HG03175 (cell line): ENCODE measurements at regions not wholly inside any gene's neighbourhood (a gene's known extent, or its start where the extent isn't known, plus 50 kb on each side); places are given as distances from the start of the nearest gene placed in this dataset.
"Not testable (repeated sequence)": the region's sequence is repeated elsewhere in the genome, so short reads cannot be mapped to it uniquely, and the experiment has no call there.

Source experiments
- ATAC-seq: cut with Tn5 transposase; IDR thresholded peaks from one replicate; pipeline ENCODE4 v1.9.1; 2021; ENCODE audit warnings: mild to moderate bottlenecking, moderate library complexity; ENCODE audit not compliant: unreplicated experiment

- no peak for ATAC-seq
These were observed 130.1 kb upstream of the SHH start for GRCh38 chr7:155942226-155942950.

GRCh38 chr7:155941688-155942087 lies 129.4 kb upstream of the SHH start:
- ATAC-seq = no peak

DNA sequence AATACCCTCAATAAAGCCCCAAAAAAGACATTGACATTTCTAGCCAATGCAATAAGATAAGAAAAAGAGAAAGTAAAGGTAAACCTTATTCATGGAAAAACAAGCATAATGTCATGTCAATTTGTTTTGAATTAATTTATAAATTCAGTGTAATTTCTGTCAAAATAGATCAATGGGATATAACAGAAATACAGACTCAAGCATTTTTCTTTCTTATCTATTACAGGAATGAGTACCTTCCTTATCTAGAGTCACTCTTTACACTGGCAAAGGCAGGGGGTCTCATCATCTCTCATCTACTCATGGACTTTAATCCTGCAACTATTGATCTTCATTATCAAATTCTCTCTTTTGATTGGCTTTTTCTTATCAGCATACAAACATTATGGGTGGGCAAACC lies 127.1 kb upstream of the SHH start:
- no peak for ATAC-seq

GRCh38 chr7:155938129-155938528 lies 125.9 kb upstream of the SHH start:
- no peak for ATAC-seq

DNA sequence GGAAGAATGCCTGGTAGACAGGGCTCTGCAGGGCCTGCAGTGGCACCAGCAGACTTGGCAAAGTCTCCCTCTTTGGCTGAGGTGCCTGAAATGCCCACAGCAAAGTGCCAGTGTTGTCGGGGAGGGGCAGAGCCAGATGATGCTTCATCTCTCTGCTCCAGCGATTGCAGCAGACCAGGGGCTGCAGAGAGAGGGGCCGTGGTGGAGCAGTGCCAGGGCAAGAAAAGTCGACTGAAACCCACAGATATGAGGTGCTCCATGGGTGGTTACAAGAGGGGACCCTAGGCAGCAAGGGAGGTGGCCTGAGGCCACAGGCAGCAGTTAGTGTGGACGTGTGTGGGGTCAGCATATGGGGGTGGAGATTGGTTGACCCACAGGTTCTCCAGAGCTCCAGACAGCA lies 123.5 kb upstream of the SHH start:
- ATAC-seq = no peak

DNA sequence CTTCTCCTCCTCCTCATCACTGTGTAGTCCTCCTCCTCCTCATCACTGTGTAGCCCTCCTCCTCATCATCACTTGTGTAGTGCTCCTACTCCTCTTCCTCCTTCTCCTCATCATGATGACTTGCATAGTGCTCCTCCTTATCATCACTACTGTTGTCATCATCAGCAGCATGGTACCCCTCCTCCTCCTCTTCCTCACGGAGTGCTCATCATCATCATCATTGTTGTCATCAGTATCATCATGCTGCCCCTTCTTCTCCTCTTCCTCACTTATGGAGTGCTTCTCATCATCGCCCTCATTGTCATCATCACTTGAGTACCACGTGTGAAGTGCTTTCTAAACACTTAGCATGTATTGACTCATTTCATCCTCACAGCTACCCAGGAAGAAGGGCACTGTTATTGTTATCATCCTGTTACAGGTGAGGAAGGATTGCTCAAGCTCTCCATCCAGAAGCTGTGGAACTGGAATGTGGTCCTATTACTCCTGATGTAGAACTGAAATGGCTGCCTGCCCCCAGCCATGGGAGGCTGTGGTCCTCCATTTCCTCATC lies 122.8 kb upstream of the SHH start:
- no peak for ATAC-seq

DNA sequence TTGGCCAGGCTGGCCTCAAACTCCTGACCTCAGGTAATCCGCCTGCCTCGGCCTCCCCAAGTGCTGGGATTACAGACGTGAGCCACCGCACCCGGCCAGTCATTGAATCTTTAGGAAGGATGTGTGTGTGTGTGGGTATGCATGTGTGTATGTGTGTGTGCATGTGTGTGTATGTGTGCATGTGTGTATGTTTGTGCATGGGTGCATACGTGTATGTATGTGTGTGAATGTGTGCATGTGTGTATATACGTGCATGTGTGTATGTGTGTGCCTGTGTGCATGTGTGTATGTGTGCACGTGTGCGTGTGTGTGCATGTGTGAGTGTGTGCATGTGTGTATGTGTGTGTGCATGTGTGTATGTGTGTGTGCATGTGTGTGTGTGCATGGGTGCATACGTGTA lies 120.1 kb upstream of the SHH start:
- ATAC-seq = not testable (repeated sequence)

DNA sequence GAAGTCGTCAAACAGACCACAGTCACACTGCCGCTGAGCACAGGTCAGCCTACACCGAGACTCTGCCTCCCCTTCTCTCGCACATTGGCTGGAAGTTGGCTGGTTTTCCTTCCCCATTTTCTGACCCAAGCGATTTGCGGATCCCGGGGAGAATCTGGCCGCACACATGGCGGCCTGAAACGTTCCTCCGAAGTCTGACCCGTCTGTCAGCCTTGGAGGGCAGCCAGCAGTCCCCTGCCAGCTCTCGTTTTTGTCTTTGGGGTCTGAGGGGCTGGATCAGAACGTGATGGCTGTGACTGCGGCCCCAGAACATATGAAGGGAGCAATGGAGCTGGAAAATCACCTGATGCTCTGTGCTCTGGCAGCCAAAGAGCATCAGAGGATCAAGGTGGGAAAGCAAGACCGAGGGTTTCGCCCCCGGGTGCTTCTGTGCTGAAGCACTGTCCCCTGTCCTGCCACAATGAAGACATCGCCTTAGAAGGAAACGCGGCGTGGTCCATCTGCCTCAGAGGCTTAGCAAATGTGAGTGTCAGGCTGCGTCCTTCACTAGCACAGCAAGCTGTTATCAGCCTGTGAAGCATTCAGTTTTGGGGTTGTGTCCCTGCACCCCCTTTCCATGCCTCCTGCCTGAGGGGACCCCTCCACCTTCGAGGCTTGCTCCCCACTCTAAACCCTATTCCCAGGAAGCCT lies 119.3 kb upstream of the SHH start:
- ATAC-seq = no peak

DNA sequence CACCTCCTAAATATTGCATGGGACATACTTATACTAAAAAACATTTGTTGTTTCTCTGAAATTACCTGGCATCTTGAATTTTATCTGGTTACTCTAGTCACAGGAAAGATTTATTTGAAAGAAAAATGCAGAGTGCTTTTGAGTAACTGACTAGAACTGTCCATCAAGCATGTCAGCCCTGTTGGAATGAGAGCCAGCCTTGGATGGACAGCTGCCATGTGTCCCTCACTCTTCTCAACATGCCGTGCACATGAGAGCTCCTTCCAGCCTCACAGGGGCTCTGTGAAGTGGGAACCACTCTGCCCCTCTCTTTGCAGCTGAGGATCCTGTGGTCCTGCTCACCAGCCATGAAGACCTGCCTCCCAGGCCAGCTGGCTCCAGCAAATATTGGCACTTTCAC lies 118.3 kb upstream of the SHH start:
- no peak for ATAC-seq

DNA sequence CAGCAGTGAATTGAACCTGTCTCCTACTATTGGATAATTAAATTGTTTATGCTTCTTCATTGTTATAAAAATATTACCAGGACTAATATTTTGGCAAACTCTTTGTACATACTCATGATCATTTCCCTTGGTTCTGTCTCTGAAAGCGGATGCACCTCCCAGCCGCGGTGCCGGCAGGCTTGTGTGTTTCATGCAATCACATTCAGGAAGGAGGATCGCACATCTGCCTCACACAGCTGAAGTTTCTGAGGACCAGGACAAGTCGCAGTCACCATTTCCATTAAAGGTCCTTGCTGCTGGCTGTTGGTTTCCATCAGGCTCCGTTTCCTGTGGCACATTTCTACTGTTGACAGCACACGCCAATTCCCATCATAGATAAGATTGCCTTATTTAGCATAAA lies 117.8 kb upstream of the SHH start:
- ATAC-seq = no peak

- ATAC-seq = no peak
These were observed 116.3 kb upstream of the SHH start for GRCh38 chr7:155928583-155928982.

DNA sequence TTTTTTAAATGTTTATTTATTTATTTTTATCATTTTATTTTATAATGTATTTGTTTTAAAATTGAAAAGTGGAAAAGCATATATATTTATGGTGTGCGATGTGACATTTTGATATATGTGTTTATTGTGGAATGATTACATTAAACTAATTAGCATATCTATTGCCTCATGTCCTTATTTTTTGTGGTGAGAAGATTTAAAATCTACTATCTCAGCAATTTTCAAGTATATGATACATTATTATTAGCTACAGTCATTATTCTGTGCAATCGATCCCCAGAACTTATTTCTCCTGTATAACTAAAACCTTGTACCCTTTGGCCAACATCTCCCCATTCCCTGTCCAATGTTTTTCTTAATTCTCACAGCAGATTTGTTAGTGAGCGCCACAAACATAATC lies 115.6 kb upstream of the SHH start:
- ATAC-seq = no peak

GRCh38 chr7:155925682-155926081 lies 113.4 kb upstream of the SHH start:
- no peak for ATAC-seq

DNA sequence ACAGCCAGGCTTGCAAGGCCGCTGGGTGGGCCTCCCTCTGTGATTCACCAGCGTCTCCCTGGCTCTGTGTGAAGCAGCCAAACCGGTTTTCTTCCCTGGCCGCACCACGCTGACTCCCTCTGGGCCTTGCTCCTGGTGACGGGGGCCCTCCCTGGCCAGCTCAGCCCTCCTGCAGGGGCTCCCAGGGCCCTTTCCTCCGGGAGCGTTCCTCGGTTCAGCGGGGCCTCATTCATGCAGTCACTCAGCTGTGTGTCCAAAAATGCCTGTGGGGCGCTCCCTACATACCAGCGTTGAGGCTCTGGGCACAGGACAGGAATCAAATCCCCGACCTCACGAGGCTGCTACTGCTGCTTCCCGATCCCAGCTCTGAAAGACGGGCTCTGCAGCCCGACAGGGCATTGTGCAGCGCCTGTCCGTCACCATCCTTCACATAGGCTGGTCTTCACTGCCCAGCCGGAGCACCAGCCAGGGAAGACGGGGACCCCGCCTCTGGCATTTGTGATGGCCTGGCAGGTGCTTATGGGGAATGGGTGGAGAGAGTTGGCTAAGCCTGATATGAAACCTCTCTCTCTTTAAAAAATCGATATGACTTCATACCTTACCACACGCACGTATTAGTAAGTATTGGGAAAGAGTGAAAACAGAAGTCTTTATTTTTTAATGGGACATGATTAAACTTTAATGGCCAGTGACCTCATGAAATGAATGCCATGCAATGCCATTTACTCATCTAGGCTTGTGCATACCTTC lies 110.0 kb upstream of the SHH start:
- no peak for ATAC-seq

DNA sequence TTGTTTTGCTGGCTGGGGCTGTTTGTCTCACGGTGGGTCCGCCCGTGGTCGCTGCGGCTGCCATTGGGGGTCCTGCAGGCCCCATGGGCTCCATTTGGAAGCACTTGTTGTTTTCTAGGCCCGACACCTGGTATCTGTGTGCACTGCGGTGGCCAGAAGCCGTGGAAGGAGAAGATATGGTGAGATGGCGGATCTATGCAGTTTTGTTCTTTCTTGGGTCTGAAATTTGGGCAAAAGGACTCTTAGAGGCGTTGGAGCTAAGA lies 109.5 kb upstream of the SHH start:
- ATAC-seq = no peak

GRCh38 chr7:155921086-155921803 lies 109.0 kb upstream of the SHH start:
- no peak for ATAC-seq

DNA sequence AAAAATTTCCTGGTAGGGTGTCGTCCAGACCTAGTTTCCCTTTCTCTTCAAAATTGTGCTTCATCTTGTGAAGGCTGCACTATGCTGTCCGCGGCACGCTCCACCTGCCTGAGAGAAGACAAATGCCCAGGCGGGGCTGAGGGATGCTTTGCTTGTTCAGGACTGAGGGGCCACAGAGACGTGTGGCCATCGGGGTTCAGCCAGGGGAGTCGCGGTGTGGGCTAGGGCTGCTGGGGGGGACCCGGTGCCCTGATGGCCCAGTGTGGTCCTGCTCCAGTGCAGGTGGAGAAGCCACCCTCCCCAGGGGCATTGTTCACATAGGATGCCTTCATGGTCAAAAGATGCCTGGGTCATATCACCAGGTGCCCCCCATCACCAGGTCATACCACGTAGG lies 107.8 kb upstream of the SHH start:
- ATAC-seq = no peak

DNA sequence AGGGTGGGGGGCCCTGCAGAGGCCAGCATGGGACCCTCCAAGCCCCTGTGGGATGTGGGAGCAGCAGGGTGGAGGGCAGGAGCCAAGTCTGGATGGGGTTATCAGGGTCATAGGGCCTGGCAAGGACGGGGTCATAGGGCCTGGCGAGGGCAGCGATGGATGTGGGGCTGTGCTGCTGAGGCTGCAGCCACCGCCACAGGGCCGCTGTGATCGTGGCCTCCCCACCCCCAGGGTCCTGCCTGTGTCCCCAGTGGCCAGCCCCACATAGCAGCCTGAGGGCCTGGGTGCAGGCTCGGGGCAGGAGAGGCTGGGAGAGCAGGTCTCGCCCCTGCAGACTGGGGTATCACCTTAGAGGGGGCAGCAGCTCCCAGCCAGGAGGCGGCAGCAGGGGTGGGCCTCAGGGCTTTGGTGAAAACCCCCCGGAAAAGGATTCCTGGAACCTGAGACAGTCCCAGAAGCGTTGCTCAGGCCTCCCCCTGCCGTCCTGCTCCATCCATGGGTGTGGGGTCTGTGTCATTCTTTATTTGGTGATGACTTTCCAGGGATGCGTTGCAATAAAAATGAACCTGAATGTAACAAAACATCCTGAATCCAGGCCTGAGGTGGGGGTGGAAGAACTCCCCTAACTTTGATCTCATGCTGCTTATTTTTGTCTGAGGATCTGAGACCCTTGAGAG lies 107.3 kb upstream of the SHH start:
- ATAC-seq = no peak

DNA sequence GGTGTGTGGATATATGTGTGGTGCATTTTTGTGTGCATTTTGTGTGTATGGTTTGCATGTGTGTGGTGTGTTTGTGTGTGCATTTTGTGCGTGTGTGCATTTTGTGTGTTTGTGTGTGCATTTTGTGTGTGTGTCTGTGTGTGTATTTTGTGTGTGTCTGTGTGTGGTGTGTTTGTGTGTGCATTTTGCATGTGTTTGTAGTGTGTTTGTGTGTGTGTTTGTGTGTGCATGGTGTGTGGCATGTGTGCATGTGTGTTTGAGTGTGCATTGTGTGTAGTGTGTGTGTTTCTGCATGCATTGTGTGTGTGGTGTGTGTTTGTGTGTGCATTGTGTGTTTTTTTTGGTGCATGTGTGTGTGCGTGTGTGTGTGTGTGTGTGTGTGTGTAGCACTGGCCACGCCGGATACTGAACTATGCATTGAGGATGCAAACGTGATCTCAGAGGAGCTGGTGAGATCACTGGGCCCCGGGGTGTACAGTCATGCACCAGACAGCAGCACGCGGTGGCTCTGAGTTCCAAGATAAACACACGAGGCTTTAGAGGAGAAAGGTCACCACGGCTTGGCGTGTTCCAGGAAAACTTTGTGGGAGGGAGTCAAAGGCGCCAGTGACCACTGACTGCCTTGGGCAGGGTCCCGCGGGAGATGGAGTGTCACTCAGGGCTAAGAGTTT lies 106.6 kb upstream of the SHH start:
- ATAC-seq = no peak

- ATAC-seq = no peak
These were observed 105.7 kb upstream of the SHH start for GRCh38 chr7:155917836-155918430.
